A549 (cell line): ENCODE measurements at regions not wholly inside any gene's neighbourhood (a gene's known extent, or its start where the extent isn't known, plus 50 kb on each side); places are given as distances from the start of the nearest gene placed in this dataset.

Source experiments
- ATAC-seq, 2 experiments: fragments of 200-7000 bp in 1 of 2; fragments of >200 bp in 1 of 2; cut with Nextera tagmentation in 1 of 2; cut with Tn5 transposase in 1 of 2; 3 replicates each; pipeline versions ENCODE4 v1.8.0 to v1.9.1; 2018 to 2020; ENCODE audit warnings: mild to moderate bottlenecking in 1 of 2, moderate library complexity in 1 of 2
- CTCF ChIA-PET: fragments of 300-600 bp; sonication (Branson Sonifier 250); formaldehyde crosslinking; extraction: SDS; loops from one replicate; lab custom pipeline; 2021; ENCODE audit warnings: antibody characterized with exemption, inconsistent platforms; lab: Yijun Ruan, JAX
- POLR2A ChIA-PET: fragments of 350-600 bp; formaldehyde crosslinking; extraction: SDS; loops from one replicate; lab custom pipeline; 2021; ENCODE audit warnings: antibody characterized with exemption, inconsistent platforms; lab: Yijun Ruan, JAX
- DNase-seq, 2 experiments: peaks; one replicate each; pipeline versions ENCODE4 v3.0.0 to v3.0.0-alpha.2; 2011 to 2016; ENCODE audit warnings: low read depth in 1 of 2, low spot score in 1 of 2
- FAIRE-seq: peaks from 2 replicates; lab custom pipeline; 2011; peaks lifted over from hg19 to GRCh38; lab: Jason Lieb, UNC
- H3K27ac ChIP-seq, 2 experiments: fragments of >200 bp; sonication (Bioruptor Twin); formaldehyde crosslinking; 3 replicates each; pipeline ENCODE4 v1.5.1; 2016 to 2017
- H3K4me1 ChIP-seq: fragments of >200 bp; sonication (Bioruptor Twin); formaldehyde crosslinking; 3 replicates; pipeline ENCODE4 v1.6.1; 2016
- H3K4me2 ChIP-seq: fragments of >200 bp; sonication (Bioruptor Twin); formaldehyde crosslinking; 3 replicates; pipeline ENCODE4 v1.6.1; 2016
- H3K4me3 ChIP-seq: fragments of >200 bp; sonication (Bioruptor Twin); formaldehyde crosslinking; 3 replicates; pipeline ENCODE4 v1.5.1; 2016
- H3K9me3 ChIP-seq: fragments of >200 bp; sonication (Bioruptor Twin); formaldehyde crosslinking; 3 replicates; pipeline ENCODE4 v1.6.1; 2016
- CHD4 ChIP-seq: fragments of 200-600 bp; sonication (generic); IDR thresholded peaks from 2 replicates; pipeline ENCODE4 v1.6.1; 2016; ENCODE audit warnings: antibody characterized with exemption, mild to moderate bottlenecking, borderline replicate concordance
- ESRRA ChIP-seq: fragments of 150-350 bp; IDR thresholded peaks from 2 replicates; pipeline ENCODE4 v1.6.1; 2014; ENCODE audit warnings: mild to moderate bottlenecking, low read length, borderline replicate concordance
- GATA3 ChIP-seq: IDR thresholded peaks from 2 replicates; pipeline ENCODE4 v1.6.1; 2012; ENCODE audit warnings: borderline replicate concordance
- HEYL ChIP-seq: fragments of 250-450 bp; sonication (Bioruptor Pico); IDR thresholded peaks from 2 replicates; pipeline ENCODE4 v1.8.0; 2021; ENCODE audit warnings: mild to moderate bottlenecking, moderate library complexity
- HMGXB4 ChIP-seq: fragments of 250-450 bp; sonication (Bioruptor Pico); IDR thresholded peaks from 2 replicates; pipeline ENCODE4 v1.5.0; 2021; ENCODE audit warnings: mild to moderate bottlenecking, moderate library complexity, borderline replicate concordance
- NPAS2 ChIP-seq: fragments of 250-450 bp; sonication (Bioruptor Pico); IDR thresholded peaks from 2 replicates; pipeline ENCODE4 v1.8.0; 2022; ENCODE audit warnings: mild to moderate bottlenecking, moderate library complexity, borderline replicate concordance
- PHF8 ChIP-seq: fragments of 200-600 bp; sonication (generic); IDR thresholded peaks from 2 replicates; pipeline ENCODE4 v1.6.1; 2016; ENCODE audit warnings: low read depth, mild to moderate bottlenecking, antibody characterized with exemption, moderate library complexity, borderline replicate concordance
- RFX5 ChIP-seq: fragments of 450-650 bp; IDR thresholded peaks from 2 replicates; pipeline ENCODE4 v1.7.1; 2014; ENCODE audit warnings: antibody characterized with exemption, mild to moderate bottlenecking, moderate library complexity
- SMC3 ChIP-seq: fragments of >200 bp; sonication (Bioruptor Twin); formaldehyde crosslinking; IDR thresholded peaks from 3 replicates; pipeline ENCODE4 v1.6.1; 2018; ENCODE audit warnings: inconsistent platforms
- ZSCAN20 ChIP-seq: fragments of 250-450 bp; sonication (Bioruptor Pico); IDR thresholded peaks from 2 replicates; pipeline ENCODE4 v1.8.0; 2022; ENCODE audit warnings: mild to moderate bottlenecking, moderate library complexity
- WGBS: methylation state at CpG from one replicate; pipeline ENCODE4 v1.1.6; 2017; ENCODE audit errors: missing lambda C conversion rate; 5-methylcytosine and 5-hydroxymethylcytosine counted together
- TF ChIP-seq, protein P1 (sequence below): IDR thresholded peaks from 2 replicates; pipeline ENCODE4 v1.6.1; 2012; ENCODE audit warnings: low read depth, borderline replicate concordance
- TF ChIP-seq, protein P2 (sequence below): fragments of 450-650 bp; IDR thresholded peaks from 2 replicates; pipeline ENCODE4 v1.6.1; 2014; ENCODE audit warnings: antibody characterized with exemption
- TF ChIP-seq, protein P3 (sequence below): fragments of 200-600 bp; sonication (generic); IDR thresholded peaks from 2 replicates; pipeline ENCODE4 v1.6.1; 2016; ENCODE audit warnings: antibody characterized with exemption, mild to moderate bottlenecking, moderate library complexity

GRCh38 chr7:432933-433332 lies 86.7 kb downstream of the PDGFA start (continued):
- TF ChIP-seq, protein P1, sequence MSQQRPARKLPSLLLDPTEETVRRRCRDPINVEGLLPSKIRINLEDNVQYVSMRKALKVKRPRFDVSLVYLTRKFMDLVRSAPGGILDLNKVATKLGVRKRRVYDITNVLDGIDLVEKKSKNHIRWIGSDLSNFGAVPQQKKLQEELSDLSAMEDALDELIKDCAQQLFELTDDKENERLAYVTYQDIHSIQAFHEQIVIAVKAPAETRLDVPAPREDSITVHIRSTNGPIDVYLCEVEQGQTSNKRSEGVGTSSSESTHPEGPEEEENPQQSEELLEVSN, result no peak
- no peak for TF ChIP-seq NPAS2 (CRISPR knock-in tag)
- TF ChIP-seq HMGXB4 (CRISPR knock-in tag), result no peak
- TF ChIP-seq ESRRA, result no peak
- no peak for TF ChIP-seq HEYL (CRISPR knock-in tag)
- TF ChIP-seq SMC3, result no peak
- TF ChIP-seq, protein P2, sequence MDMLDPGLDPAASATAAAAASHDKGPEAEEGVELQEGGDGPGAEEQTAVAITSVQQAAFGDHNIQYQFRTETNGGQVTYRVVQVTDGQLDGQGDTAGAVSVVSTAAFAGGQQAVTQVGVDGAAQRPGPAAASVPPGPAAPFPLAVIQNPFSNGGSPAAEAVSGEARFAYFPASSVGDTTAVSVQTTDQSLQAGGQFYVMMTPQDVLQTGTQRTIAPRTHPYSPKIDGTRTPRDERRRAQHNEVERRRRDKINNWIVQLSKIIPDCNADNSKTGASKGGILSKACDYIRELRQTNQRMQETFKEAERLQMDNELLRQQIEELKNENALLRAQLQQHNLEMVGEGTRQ, result no peak
- TF ChIP-seq, protein P3, sequence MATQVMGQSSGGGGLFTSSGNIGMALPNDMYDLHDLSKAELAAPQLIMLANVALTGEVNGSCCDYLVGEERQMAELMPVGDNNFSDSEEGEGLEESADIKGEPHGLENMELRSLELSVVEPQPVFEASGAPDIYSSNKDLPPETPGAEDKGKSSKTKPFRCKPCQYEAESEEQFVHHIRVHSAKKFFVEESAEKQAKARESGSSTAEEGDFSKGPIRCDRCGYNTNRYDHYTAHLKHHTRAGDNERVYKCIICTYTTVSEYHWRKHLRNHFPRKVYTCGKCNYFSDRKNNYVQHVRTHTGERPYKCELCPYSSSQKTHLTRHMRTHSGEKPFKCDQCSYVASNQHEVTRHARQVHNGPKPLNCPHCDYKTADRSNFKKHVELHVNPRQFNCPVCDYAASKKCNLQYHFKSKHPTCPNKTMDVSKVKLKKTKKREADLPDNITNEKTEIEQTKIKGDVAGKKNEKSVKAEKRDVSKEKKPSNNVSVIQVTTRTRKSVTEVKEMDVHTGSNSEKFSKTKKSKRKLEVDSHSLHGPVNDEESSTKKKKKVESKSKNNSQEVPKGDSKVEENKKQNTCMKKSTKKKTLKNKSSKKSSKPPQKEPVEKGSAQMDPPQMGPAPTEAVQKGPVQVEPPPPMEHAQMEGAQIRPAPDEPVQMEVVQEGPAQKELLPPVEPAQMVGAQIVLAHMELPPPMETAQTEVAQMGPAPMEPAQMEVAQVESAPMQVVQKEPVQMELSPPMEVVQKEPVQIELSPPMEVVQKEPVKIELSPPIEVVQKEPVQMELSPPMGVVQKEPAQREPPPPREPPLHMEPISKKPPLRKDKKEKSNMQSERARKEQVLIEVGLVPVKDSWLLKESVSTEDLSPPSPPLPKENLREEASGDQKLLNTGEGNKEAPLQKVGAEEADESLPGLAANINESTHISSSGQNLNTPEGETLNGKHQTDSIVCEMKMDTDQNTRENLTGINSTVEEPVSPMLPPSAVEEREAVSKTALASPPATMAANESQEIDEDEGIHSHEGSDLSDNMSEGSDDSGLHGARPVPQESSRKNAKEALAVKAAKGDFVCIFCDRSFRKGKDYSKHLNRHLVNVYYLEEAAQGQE, result no peak
- TF ChIP-seq CHD4, result no peak
- no peak for TF ChIP-seq ZSCAN20 (CRISPR knock-in tag)

- Histone ChIP-seq H3K4me2 (no peak overlapping the region), H3K4me1 (peaks cover 28% of the 10 kb centered on the region), H3K9me3 (no peaks in the 10 kb centered on the region), H3K27ac (peak overlapping the region; percentile 27 to 62; a peak in 5 of 6 replicates), H3K4me3 (no peak overlapping the region)
- no peak for DNase-seq
- no peak for FAIRE-seq
- CTCF ChIA-PET, result interaction anchor here (0.6 to 1.6 kb wide), 2 partner anchors 27 to 999 kb away, joined by 3 read pairs; no protein-coding TSS in a partner anchor
- POLR2A ChIA-PET, result no interaction called here
- peak in 1 of 2 experiments; percentile 14; a peak in 2 of 6 replicates for ATAC-seq
- 86% methylated on average over 7 of the region's 13 CpGs for WGBS
- TF ChIP-seq, protein P2, result no peak
- TF ChIP-seq CHD4 (no peak), SMC3 (no peak), RFX5 (no peak), PHF8 (no peak), GATA3 (no peak)
Measured at GRCh38 chr7:433558-433957, 86.1 kb downstream of the PDGFA start.
